GM04504 (cell line): ENCODE measurements at regions not wholly inside any gene's neighbourhood (a gene's known extent, or its start where the extent isn't known, plus 50 kb on each side); places are given as distances from the start of the nearest gene placed in this dataset.
A peak's percentile ranks its signal among the peaks of the same experiment; 100 is the strongest.
"Not testable (repeated sequence)": the region's sequence is repeated elsewhere in the genome, so short reads cannot be mapped to it uniquely, and the experiment has no call there.

Experiments
- DNase-seq: peaks from one replicate; pipeline ENCODE4 v3.0.0-alpha.2; 2012; ENCODE audit warnings: low read depth

- no peak for DNase-seq
These were observed 51.4 kb upstream of the S1PR1 start for GRCh38 chr1:101185421-101185820.

- no peak for DNase-seq
These were observed 53.5 kb upstream of the S1PR1 start for GRCh38 chr1:101183388-101183699.

GRCh38 chr1:101182627-101183387 lies 54.0 kb upstream of the S1PR1 start:
- no peak for DNase-seq

- DNase-seq: no peak
These were observed 54.9 kb upstream of the S1PR1 start for GRCh38 chr1:101181930-101182329.

GRCh38 chr1:101178688-101179491 lies 57.9 kb upstream of the S1PR1 start:
- no peak for DNase-seq

GRCh38 chr1:101178341-101178687 lies 58.5 kb upstream of the S1PR1 start:
- DNase-seq: no peak

GRCh38 chr1:101175886-101176285 lies 60.9 kb upstream of the S1PR1 start:
- no peak for DNase-seq

GRCh38 chr1:101175466-101175865 lies 61.4 kb upstream of the S1PR1 start:
- DNase-seq: no peak

- peak; percentile 68 for DNase-seq
These were observed 62.1 kb upstream of the S1PR1 start for GRCh38 chr1:101174722-101175121.

GRCh38 chr1:101174298-101174697 lies 62.5 kb upstream of the S1PR1 start:
- not testable (repeated sequence) for DNase-seq

GRCh38 chr1:101170506-101171050 lies 66.2 kb upstream of the S1PR1 start:
- no peak for DNase-seq

GRCh38 chr1:101167891-101168290 lies 68.9 kb upstream of the S1PR1 start:
- no peak for DNase-seq

GRCh38 chr1:101166583-101167120 lies 70.2 kb upstream of the S1PR1 start:
- DNase-seq: no peak

- DNase-seq: no peak
These were observed 70.9 kb upstream of the S1PR1 start for GRCh38 chr1:101165954-101166353.

GRCh38 chr1:101165532-101165931 lies 71.3 kb upstream of the S1PR1 start:
- DNase-seq: no peak

GRCh38 chr1:101164776-101165175 lies 72.0 kb upstream of the S1PR1 start:
- DNase-seq: no peak

GRCh38 chr1:101162736-101163735 lies 73.8 kb upstream of the S1PR1 start:
- no peak for DNase-seq

GRCh38 chr1:101162300-101162699 lies 74.5 kb upstream of the S1PR1 start:
- no peak for DNase-seq

GRCh38 chr1:101161619-101162018 lies 75.2 kb upstream of the S1PR1 start:
- DNase-seq: no peak

GRCh38 chr1:101158424-101158823 lies 78.4 kb upstream of the S1PR1 start:
- no peak for DNase-seq

GRCh38 chr1:101154547-101154946 lies 82.3 kb upstream of the S1PR1 start:
- DNase-seq: no peak

- no peak for DNase-seq
These were observed 83.1 kb upstream of the S1PR1 start for GRCh38 chr1:101153692-101154091.
